HEK293T (cell line): ENCODE measurements at regions not wholly inside any gene's neighbourhood (a gene's known extent, or its start where the extent isn't known, plus 50 kb on each side); places are given as distances from the start of the nearest gene placed in this dataset.

Experiments
- ARNT ChIP-seq: fragments of 450-650 bp; IDR thresholded peaks from 2 replicates; pipeline ENCODE4 v1.6.1; 2017; ENCODE audit warnings: mild to moderate bottlenecking
- BHLHE40 ChIP-seq: fragments of 450-650 bp; IDR thresholded peaks from 2 replicates; pipeline ENCODE4 v1.6.1; 2016; ENCODE audit warnings: mild to moderate bottlenecking, moderate library complexity, borderline replicate concordance
- CTBP1 ChIP-seq: fragments of 450-650 bp; IDR thresholded peaks from 2 replicates; pipeline ENCODE4 v1.6.1; 2016; ENCODE audit warnings: borderline replicate concordance
- FOXA1 ChIP-seq: fragments of 450-650 bp; IDR thresholded peaks from 2 replicates; pipeline ENCODE4 v1.6.1; 2016; ENCODE audit warnings: mild to moderate bottlenecking
- FOXK2 ChIP-seq: fragments of 450-650 bp; IDR thresholded peaks from 2 replicates; pipeline ENCODE4 v1.6.1; 2016; ENCODE audit warnings: mild to moderate bottlenecking
- FOXM1 ChIP-seq: fragments of 450-650 bp; IDR thresholded peaks from 2 replicates; pipeline ENCODE4 v1.6.1; 2017; ENCODE audit warnings: mild to moderate bottlenecking, borderline replicate concordance
- NFRKB ChIP-seq: fragments of 450-650 bp; IDR thresholded peaks from 2 replicates; pipeline ENCODE4 v1.6.1; 2016; ENCODE audit warnings: mild to moderate bottlenecking, moderate library complexity
- SP1 ChIP-seq: fragments of 450-650 bp; IDR thresholded peaks from 2 replicates; pipeline ENCODE4 v1.6.1; 2017
- SUZ12 ChIP-seq: fragments of 450-650 bp; IDR thresholded peaks from 2 replicates; pipeline ENCODE4 v1.6.1; 2016; ENCODE audit warnings: mild to moderate bottlenecking
- TARDBP ChIP-seq: fragments of 450-650 bp; IDR thresholded peaks from 2 replicates; pipeline ENCODE4 v1.6.1; 2016
- ZNF384 ChIP-seq: fragments of 450-650 bp; IDR thresholded peaks from 2 replicates; pipeline ENCODE4 v1.6.1; 2016

- TF ChIP-seq CTBP1: no peak
- no peak for TF ChIP-seq SUZ12
- TF ChIP-seq ARNT: no peak
- TF ChIP-seq ZNF384: no peak
- TF ChIP-seq BHLHE40: no peak
- no peak for TF ChIP-seq NFRKB
- TF ChIP-seq FOXM1: no peak
- TF ChIP-seq SP1: no peak
- no peak for TF ChIP-seq TARDBP
- no peak for TF ChIP-seq FOXA1
- TF ChIP-seq FOXK2: no peak
These were observed 187.4 kb upstream of the SLC8A1 start for GRCh38 chr2:40639320-40639719.
